ENCODE measurements at regions not wholly inside any gene's neighbourhood (a gene's known extent, or its start where the extent isn't known, plus 50 kb on each side); places are given as distances from the start of the nearest gene placed in this dataset.

DNA sequence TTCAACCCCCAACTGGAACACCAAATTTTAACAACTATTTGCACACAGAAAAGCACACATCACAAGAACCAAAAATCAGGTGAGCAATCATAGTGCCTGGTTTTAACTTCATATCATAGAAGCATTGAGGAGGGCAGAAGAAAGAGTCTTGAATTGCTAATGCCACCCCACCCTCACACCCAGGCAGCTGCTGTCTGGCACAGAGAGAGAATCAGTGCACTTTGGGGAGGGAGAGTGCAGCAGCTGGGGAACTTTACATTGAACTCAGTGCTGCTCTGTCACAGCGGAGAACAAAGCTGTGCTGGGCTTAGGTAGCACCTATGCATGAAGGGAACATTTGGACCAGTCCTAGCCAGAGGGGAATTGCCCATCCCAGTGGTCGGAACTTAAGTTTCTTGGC lies 76.0 kb upstream of the KBTBD8 start:
- Histone ChIP-seq H3K36me3 (no peaks in the 10 kb centered on the region), H3K27me3 (no peaks in the 10 kb centered on the region), H3K4me1 (no peaks in the 10 kb centered on the region), H3K27ac (no peak overlapping the region), H3K9me3 (no peaks in the 10 kb centered on the region), H3K4me3 (no peak overlapping the region)
- TF ChIP-seq, protein P1, sequence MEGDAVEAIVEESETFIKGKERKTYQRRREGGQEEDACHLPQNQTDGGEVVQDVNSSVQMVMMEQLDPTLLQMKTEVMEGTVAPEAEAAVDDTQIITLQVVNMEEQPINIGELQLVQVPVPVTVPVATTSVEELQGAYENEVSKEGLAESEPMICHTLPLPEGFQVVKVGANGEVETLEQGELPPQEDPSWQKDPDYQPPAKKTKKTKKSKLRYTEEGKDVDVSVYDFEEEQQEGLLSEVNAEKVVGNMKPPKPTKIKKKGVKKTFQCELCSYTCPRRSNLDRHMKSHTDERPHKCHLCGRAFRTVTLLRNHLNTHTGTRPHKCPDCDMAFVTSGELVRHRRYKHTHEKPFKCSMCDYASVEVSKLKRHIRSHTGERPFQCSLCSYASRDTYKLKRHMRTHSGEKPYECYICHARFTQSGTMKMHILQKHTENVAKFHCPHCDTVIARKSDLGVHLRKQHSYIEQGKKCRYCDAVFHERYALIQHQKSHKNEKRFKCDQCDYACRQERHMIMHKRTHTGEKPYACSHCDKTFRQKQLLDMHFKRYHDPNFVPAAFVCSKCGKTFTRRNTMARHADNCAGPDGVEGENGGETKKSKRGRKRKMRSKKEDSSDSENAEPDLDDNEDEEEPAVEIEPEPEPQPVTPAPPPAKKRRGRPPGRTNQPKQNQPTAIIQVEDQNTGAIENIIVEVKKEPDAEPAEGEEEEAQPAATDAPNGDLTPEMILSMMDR (IDR thresholded peaks at IDR 0.05): no peak
- no peak for DNase-seq
- intact Hi-C loops (cut with DNase I; ENCODE audit: low total_unique reads): no loop called here

DNA sequence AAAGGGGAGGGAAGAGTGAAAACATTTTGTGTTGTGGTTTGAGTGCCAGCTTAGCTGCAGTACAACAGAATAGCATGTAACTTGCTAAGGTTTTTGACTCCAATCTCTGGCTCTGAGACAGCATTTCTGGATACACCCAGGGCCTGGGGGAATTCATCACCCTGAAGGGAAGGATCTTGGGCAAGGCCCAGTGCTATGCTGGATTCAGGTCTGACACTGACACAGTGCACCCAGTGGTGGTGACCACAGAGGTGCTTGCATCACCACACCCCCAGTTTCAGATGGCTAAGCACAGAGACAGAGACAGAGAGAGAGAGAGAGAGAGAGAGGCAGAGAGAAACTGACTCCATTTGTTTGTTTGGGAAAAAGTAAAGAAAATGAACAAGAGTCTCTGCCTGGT lies 74.1 kb upstream of the KBTBD8 start:
- Histone ChIP-seq H3K9me3 (no peaks in the 10 kb centered on the region), H3K4me3 (no peak overlapping the region), H3K27ac (no peak overlapping the region), H3K4me1 (no peaks in the 10 kb centered on the region), H3K27me3 (no peaks in the 10 kb centered on the region), H3K36me3 (no peaks in the 10 kb centered on the region)
- intact Hi-C loops (cut with DNase I; ENCODE audit: low total_unique reads): no loop called here
- no peak for DNase-seq
- TF ChIP-seq, protein P1 (IDR thresholded peaks at IDR 0.05): no peak

DNA sequence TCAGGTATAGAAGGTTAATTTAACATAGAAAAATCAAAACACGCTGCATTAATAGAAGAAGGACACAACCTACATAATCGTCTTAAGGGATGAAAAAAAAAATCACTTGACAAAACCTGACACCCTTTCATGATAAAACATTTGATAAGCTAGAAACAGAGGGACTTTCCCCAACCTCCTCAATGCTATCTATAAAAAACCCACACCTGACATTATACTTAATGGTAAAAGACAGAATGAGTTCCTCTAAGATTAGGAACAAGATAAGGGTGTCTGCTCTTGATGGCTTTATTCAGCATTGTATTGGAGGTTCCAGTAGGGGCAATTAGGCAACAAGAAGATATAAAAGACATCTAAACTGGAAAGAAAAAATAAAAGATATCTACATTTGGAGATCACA lies 69.9 kb upstream of the KBTBD8 start:
- intact Hi-C loops (cut with DNase I; ENCODE audit: low total_unique reads): no loop called here
- no peak overlapping the region for H3K4me3 ChIP-seq

DNA sequence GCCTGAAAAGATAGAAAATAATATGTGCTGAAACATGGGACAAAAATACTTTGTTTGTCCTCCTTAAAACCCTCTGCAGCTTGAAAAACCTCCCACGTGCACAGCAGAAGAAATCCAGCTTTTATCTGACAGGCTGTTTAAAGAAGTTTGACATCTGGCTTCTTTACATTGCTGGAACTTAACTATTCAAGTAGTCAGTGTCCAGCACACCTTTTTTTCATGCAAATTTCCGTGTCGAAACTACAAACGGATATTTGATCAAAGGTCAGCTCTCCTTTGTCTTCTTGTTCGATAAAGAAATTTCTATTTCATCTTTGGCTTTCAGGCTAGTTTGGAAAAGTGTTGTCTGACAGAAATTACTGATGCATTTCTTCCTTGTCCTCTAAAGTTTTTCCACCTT lies 66.8 kb upstream of the KBTBD8 start:
- Histone ChIP-seq H3K27me3 (peaks cover 0 to 2% of the 10 kb centered on the region in 2 donors), H3K4me3 (no peak overlapping the region), H3K9me3 (no peaks in the 10 kb centered on the region), H3K36me3 (no peaks in the 10 kb centered on the region), H3K27ac (no peak overlapping the region), H3K4me1 (no peaks in the 10 kb centered on the region)
- TF ChIP-seq, protein P1 (IDR thresholded peaks at IDR 0.05): no peak
- intact Hi-C loops (cut with DNase I; ENCODE audit: low total_unique reads): no loop called here
- no peak for DNase-seq

More for the DNA sequence above, 69.9 kb upstream of the KBTBD8 start:
- no peak for DNase-seq
- Histone ChIP-seq H3K4me1 (no peaks in the 10 kb centered on the region), H3K9me3 (no peaks in the 10 kb centered on the region), H3K36me3 (no peaks in the 10 kb centered on the region), H3K27me3 (no peaks in the 10 kb centered on the region), H3K27ac (no peak overlapping the region)
- TF ChIP-seq, protein P1 (IDR thresholded peaks at IDR 0.05): no peak

DNA sequence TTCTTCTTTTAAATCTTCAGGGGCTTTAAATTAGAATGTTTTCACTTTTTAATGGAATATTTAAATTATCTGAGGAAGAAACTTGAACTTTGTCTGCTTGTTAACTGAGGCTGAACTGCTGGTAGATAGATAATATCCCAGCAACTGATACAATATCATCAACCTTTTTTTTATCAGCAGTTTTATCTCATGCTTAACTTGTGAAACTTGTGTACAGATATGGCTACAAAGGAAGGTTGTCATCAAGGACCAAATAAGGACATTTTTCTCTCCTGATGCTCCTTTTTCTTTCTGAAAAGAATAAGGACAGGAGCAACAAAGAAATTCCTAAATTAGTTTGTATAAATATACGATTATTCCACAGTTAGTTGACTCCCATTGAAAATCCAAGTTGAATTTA lies 66.4 kb upstream of the KBTBD8 start:
- TF ChIP-seq, protein P1 (IDR thresholded peaks at IDR 0.05): no peak
- no peak overlapping the region for H3K4me3 ChIP-seq
- no peaks in the 10 kb centered on the region for H3K4me1 ChIP-seq
- no peaks in the 10 kb centered on the region for H3K9me3 ChIP-seq
- peaks cover 0 to 2% of the 10 kb centered on the region in 2 donors for H3K27me3 ChIP-seq
- H3K27ac ChIP-seq: no peak overlapping the region
- intact Hi-C loops (cut with DNase I; ENCODE audit: low total_unique reads): no loop called here
- DNase-seq: no peak
- no peaks in the 10 kb centered on the region for H3K36me3 ChIP-seq

DNA sequence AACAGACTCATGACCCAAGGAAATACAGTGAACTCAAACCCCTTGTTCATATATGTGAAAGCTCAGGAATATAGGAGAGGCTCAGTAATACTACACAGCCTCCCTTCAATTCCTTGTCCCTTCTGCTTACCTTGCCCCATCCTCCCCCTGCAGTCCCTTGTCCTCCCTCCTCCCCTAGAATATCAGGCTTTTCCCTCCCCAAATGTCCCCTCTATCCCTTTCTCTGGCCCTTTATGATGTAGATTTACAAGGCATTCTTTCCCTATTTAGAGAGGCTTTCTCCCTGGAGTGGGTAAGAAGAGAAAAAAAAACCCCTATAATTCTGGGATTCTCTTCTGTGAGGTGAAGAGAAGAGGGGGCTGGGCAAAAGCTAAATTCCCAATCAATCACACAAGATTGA lies 64.9 kb upstream of the KBTBD8 start:
- H3K9me3 ChIP-seq: no peaks in the 10 kb centered on the region
- intact Hi-C loops (cut with DNase I; ENCODE audit: low total_unique reads): no loop called here
- H3K36me3 ChIP-seq: no peaks in the 10 kb centered on the region
- no peak for DNase-seq
- H3K27me3 ChIP-seq: peaks cover 0 to 2% of the 10 kb centered on the region in 2 donors
- H3K4me3 ChIP-seq: no peak overlapping the region
- H3K4me1 ChIP-seq: no peaks in the 10 kb centered on the region
- H3K27ac ChIP-seq: no peak overlapping the region
- TF ChIP-seq, protein P1 (IDR thresholded peaks at IDR 0.05): no peak
